ENCODE measurements at regions not wholly inside any gene's neighbourhood (a gene's known extent, or its start where the extent isn't known, plus 50 kb on each side); places are given as distances from the start of the nearest gene placed in this dataset.
A peak's percentile ranks its signal among the peaks of the same experiment; 100 is the strongest.

DNA sequence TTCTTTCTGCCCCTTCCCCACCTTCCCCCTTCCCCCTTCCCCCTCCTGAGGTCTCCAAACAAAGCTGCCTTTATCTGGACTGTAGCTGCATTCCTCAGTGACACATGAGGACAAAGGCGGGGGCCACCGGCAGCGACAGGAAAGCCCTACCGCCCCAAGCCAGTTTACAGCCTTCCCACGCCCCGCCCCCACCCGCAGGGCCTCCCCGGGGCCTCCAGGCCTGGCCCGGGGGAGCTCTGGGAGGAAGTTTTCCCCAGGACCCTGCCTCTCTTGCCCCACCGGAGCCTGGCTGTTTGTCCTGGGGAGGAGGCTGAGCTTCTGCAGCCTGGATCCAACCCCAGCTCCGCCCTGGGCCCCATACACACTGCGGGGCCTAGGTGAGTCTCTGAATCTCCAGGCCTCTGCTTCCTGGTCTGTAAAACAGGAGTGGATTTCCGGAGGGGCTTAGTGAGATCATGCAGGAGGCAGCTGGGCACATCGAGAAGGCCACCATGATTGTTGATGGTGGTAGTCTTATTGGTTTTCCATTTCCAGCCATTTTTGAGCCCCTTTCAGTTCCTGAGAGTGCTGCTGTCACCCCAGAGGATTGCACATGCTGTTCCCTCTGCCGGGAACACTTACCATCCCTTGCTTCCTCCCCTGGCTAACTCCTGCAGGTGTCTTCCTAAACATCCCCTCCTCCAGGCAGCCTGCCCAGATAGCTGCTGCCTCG is 130.7 kb downstream of the MN1 start:
- Histone ChIP-seq H3K9ac (ENCODE audit: low read length) (peak overlapping the region; percentile 47), H4K20me1 (ENCODE audit: insufficient read depth, low read length) (no peaks in the 10 kb centered on the region), H3K27me3 (ENCODE audit: insufficient read depth, low read length) (no peaks in the 10 kb centered on the region), H2AFZ (ENCODE audit: low read depth, low read length) (peak overlapping the region; percentile 74), H3K79me2 (ENCODE audit: insufficient read depth, low read length) (no peaks in the 10 kb centered on the region), H3K36me3 (ENCODE audit: insufficient read depth, low read length) (no peaks in the 10 kb centered on the region), H3K9me3 (ENCODE audit: insufficient read depth, low read depth, low read length) (peaks cover 5% of the 10 kb centered on the region), H3K4me2 (ENCODE audit: low read length) (peak overlapping the region; percentile 41), H3K4me3 (ENCODE audit: insufficient read depth, low read depth, low read length) (no peak overlapping the region), H3K4me1 (ENCODE audit: insufficient read depth, low read length) (peaks cover 29% of the 10 kb centered on the region), H3K27ac (ENCODE audit: low read depth, low read length) (no peak overlapping the region)
- no peak for DNase-seq (ENCODE audit: low read depth)
- FAIRE-seq = no peak
- Mint-ChIP-seq H3K4me3 (ENCODE audit: unreplicated experiment) (no peak overlapping the region), H3K9me3 (ENCODE audit: unreplicated experiment) (peaks cover 10% of the 10 kb centered on the region), H3K27ac (ENCODE audit: unreplicated experiment) (peak overlapping the region; percentile 69), H3K36me3 (ENCODE audit: low read depth, unreplicated experiment) (no peaks in the 10 kb centered on the region), H3K4me1 (ENCODE audit: low read depth, unreplicated experiment) (peaks cover 13% of the 10 kb centered on the region), H3K27me3 (ENCODE audit: low read depth, unreplicated experiment) (peaks cover 3% of the 10 kb centered on the region)
- TF ChIP-seq, protein P1, sequence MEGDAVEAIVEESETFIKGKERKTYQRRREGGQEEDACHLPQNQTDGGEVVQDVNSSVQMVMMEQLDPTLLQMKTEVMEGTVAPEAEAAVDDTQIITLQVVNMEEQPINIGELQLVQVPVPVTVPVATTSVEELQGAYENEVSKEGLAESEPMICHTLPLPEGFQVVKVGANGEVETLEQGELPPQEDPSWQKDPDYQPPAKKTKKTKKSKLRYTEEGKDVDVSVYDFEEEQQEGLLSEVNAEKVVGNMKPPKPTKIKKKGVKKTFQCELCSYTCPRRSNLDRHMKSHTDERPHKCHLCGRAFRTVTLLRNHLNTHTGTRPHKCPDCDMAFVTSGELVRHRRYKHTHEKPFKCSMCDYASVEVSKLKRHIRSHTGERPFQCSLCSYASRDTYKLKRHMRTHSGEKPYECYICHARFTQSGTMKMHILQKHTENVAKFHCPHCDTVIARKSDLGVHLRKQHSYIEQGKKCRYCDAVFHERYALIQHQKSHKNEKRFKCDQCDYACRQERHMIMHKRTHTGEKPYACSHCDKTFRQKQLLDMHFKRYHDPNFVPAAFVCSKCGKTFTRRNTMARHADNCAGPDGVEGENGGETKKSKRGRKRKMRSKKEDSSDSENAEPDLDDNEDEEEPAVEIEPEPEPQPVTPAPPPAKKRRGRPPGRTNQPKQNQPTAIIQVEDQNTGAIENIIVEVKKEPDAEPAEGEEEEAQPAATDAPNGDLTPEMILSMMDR (IDR thresholded peaks at IDR 0.05; ENCODE audit: insufficient read depth, low read depth, low read length) = no peak
- no peak for TF ChIP-seq EZH2 (IDR thresholded peaks at IDR 0.05; ENCODE audit: insufficient read depth, low read length)

DNA sequence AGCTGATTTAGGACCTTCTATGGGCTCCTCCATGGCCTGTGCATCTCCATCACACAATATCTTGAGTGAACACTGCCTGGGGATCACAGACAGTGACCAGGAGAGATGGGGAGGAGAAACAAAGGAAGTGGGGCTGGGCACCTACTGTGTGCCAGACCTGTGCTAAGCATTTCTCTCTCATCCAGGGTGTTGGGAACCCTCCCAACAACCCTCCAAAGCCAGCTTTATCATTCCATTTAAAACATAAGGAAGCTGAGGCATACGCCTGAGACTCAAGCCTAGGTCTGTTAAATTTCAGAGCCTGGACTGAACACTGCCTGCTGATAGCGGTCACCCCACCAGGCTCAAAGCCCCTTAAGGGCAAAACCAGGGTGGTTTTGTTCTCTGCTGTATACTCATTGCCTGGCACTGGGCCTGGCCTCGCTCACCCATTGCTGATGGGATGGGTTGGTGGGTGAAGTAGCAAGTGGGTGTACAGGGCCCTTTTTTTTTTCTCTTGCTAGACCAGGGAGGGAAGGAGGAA is 130.1 kb downstream of the MN1 start:
- no peak for TF ChIP-seq EZH2 (IDR thresholded peaks at IDR 0.05; ENCODE audit: insufficient read depth, low read length)
- TF ChIP-seq, protein P1 (IDR thresholded peaks at IDR 0.05; ENCODE audit: insufficient read depth, low read depth, low read length) = no peak
- no peaks in the 10 kb centered on the region for H4K20me1 ChIP-seq (ENCODE audit: insufficient read depth, low read length)
- peaks cover 13% of the 10 kb centered on the region for H3K4me1 Mint-ChIP-seq (ENCODE audit: low read depth, unreplicated experiment)
- no peak overlapping the region for H2AFZ ChIP-seq (ENCODE audit: low read depth, low read length)
- H3K27me3 Mint-ChIP-seq (ENCODE audit: low read depth, unreplicated experiment) = peaks cover 3% of the 10 kb centered on the region
- H3K9me3 ChIP-seq (ENCODE audit: insufficient read depth, low read depth, low read length) = peaks cover 2% of the 10 kb centered on the region
- H3K9me3 Mint-ChIP-seq (ENCODE audit: unreplicated experiment) = peaks cover 9% of the 10 kb centered on the region
- no peak overlapping the region for H3K4me3 Mint-ChIP-seq (ENCODE audit: unreplicated experiment)
- H3K36me3 ChIP-seq (ENCODE audit: insufficient read depth, low read length) = no peaks in the 10 kb centered on the region
- FAIRE-seq = no peak
- no peak overlapping the region for H3K4me2 ChIP-seq (ENCODE audit: low read length)
- DNase-seq (ENCODE audit: low read depth) = no peak
- peak overlapping the region; percentile 69 for H3K27ac Mint-ChIP-seq (ENCODE audit: unreplicated experiment)
- H3K9ac ChIP-seq (ENCODE audit: low read length) = no peak overlapping the region
- H3K27ac ChIP-seq (ENCODE audit: low read depth, low read length) = no peak overlapping the region
- no peaks in the 10 kb centered on the region for H3K36me3 Mint-ChIP-seq (ENCODE audit: low read depth, unreplicated experiment)
- H3K4me1 ChIP-seq (ENCODE audit: insufficient read depth, low read length) = peaks cover 29% of the 10 kb centered on the region
- no peaks in the 10 kb centered on the region for H3K79me2 ChIP-seq (ENCODE audit: insufficient read depth, low read length)
- no peaks in the 10 kb centered on the region for H3K27me3 ChIP-seq (ENCODE audit: insufficient read depth, low read length)
- no peak overlapping the region for H3K4me3 ChIP-seq (ENCODE audit: insufficient read depth, low read depth, low read length)

Data from astrocyte (in vitro differentiated cells and primary cell).